CD4-positive, alpha-beta T cell treated with Interleukin-10 for 1 hour (primary cell): ENCODE measurements at regions not wholly inside any gene's neighbourhood (a gene's known extent, or its start where the extent isn't known, plus 50 kb on each side); places are given as distances from the start of the nearest gene placed in this dataset.
"Not testable (repeated sequence)": the region's sequence is repeated elsewhere in the genome, so short reads cannot be mapped to it uniquely, and the experiment has no call there.

Experiments used
- DNase-seq: peaks from one replicate; pipeline ENCODE4 v3.0.0-alpha.2; 2020

- no peak for DNase-seq
Measured at GRCh38 chr1:67482733-67483482, 52.7 kb upstream of the SERBP1 start.

GRCh38 chr1:67484492-67484891 is 54.3 kb upstream of the SERBP1 start:
- no peak for DNase-seq

- DNase-seq = no peak
Measured at GRCh38 chr1:67485046-67485811, 55.0 kb upstream of the SERBP1 start.

- DNase-seq = peak; percentile 3
Measured at GRCh38 chr1:67489643-67490042, 59.4 kb upstream of the SERBP1 start.

- no peak for DNase-seq
Measured at GRCh38 chr1:67491280-67491679, 61.1 kb upstream of the SERBP1 start.

- DNase-seq = no peak
Measured at GRCh38 chr1:67493148-67493547, 62.9 kb upstream of the SERBP1 start.

- DNase-seq = no peak
Measured at GRCh38 chr1:67495327-67495726, 65.1 kb upstream of the SERBP1 start.

- no peak for DNase-seq
Measured at GRCh38 chr1:67496329-67496728, 66.1 kb upstream of the SERBP1 start.

- DNase-seq = peak; percentile 86
Measured at GRCh38 chr1:67500413-67500959, 70.3 kb upstream of the SERBP1 start.

GRCh38 chr1:67503974-67504373 is 73.8 kb upstream of the SERBP1 start:
- DNase-seq = no peak

GRCh38 chr1:67513392-67514294 is 83.4 kb upstream of the SERBP1 start:
- not testable (repeated sequence) for DNase-seq

GRCh38 chr1:67514300-67514699 is 84.1 kb upstream of the SERBP1 start:
- DNase-seq = no peak

GRCh38 chr1:67514786-67515185 is 84.6 kb upstream of the SERBP1 start:
- no peak for DNase-seq

GRCh38 chr1:67515324-67516080 is 85.3 kb upstream of the SERBP1 start:
- no peak for DNase-seq

- no peak for DNase-seq
Measured at GRCh38 chr1:67517046-67517445, 86.8 kb upstream of the SERBP1 start.

- no peak for DNase-seq
Measured at GRCh38 chr1:67522001-67522441, 91.8 kb upstream of the SERBP1 start.

- no peak for DNase-seq
Measured at GRCh38 chr1:67522793-67523192, 92.6 kb upstream of the SERBP1 start.

GRCh38 chr1:67524143-67525052 is 94.2 kb upstream of the SERBP1 start:
- DNase-seq = no peak

- DNase-seq = no peak
Measured at GRCh38 chr1:67525053-67525760, 95.0 kb upstream of the SERBP1 start.

- no peak for DNase-seq
Measured at GRCh38 chr1:67528141-67528540, 97.9 kb upstream of the SERBP1 start.
